ENCODE measurements at regions not wholly inside any gene's neighbourhood (a gene's known extent, or its start where the extent isn't known, plus 50 kb on each side); places are given as distances from the start of the nearest gene placed in this dataset.

DNA sequence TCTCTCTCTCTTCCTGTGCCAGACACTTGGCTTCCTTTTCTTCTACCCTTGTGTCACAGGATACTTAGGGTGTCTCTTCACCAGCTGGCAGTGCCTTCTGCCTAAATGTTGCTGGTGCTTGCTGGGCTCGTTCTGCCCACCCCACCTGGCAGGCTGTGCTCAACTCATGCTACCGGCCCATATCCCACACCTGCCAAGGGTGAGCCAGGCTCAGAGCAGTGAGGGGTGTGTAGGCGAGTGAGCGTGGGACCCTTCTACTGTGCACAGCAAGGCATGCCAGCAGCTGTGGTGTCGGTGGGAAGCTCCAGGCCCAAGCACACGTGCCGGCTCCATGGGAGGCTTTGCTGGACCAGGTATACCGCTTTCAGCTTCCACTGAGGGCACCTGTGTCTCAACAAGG is 1626.7 kb upstream of the ACO1 start:
- TF ChIP-seq, protein P1, sequence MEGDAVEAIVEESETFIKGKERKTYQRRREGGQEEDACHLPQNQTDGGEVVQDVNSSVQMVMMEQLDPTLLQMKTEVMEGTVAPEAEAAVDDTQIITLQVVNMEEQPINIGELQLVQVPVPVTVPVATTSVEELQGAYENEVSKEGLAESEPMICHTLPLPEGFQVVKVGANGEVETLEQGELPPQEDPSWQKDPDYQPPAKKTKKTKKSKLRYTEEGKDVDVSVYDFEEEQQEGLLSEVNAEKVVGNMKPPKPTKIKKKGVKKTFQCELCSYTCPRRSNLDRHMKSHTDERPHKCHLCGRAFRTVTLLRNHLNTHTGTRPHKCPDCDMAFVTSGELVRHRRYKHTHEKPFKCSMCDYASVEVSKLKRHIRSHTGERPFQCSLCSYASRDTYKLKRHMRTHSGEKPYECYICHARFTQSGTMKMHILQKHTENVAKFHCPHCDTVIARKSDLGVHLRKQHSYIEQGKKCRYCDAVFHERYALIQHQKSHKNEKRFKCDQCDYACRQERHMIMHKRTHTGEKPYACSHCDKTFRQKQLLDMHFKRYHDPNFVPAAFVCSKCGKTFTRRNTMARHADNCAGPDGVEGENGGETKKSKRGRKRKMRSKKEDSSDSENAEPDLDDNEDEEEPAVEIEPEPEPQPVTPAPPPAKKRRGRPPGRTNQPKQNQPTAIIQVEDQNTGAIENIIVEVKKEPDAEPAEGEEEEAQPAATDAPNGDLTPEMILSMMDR (IDR thresholded peaks at IDR 0.05), result no peak
- TF ChIP-seq POLR2A (IDR thresholded peaks at IDR 0.05), result no peak
